ENCODE measurements at regions not wholly inside any gene's neighbourhood (a gene's known extent, or its start where the extent isn't known, plus 50 kb on each side); places are given as distances from the start of the nearest gene placed in this dataset.

DNA sequence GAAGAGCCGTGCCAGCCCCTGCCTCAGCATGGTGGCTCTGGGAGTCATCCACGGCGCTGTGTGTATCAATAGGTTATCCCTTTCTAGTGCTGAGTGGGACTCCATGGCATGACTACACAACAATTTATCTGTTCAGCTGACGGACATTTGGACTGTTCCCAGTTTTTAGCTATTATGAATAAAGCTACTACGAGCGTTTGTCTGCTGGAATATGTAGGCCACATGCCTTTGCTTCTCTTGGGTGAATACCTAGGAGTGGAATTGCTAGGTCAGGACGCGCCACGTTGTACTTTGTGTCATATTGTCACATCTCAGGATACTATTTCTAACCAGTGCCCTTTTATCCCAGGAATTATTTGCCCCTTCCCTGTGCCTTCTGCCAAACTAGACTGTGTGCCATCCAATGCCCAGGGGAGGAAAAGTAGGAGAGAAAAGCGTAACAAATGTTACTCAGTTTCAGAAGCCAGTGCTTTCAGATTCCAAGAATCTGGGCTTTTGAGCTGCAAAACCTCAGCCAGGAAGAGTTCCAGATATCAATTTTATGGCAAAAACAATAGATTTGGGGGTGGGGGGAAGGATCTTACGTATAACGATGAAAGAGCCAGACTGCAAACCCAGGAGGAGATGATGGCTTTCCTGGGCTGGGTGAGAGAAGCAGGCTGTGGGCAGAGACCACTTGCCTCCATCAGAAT is 62.5 kb upstream of the NCOR2 start:
- H3K27me3 ChIP-seq (ENCODE audit: control insufficient read depth in 4 of 4, insufficient read depth in 4 of 4, low read length in 3 of 4) = no peaks in the 10 kb centered on the region
- TF ChIP-seq RAD21 (IDR thresholded peaks at IDR 0.05) (no peak), HNF4A (conservative IDR thresholded peaks at IDR 0.05) (no peak), GABPA (IDR thresholded peaks at IDR 0.05 in 1 of 2, conservative IDR thresholded peaks at IDR 0.05 in 1 of 2) (no peak), SP1 (IDR thresholded peaks at IDR 0.05) (no peak), TAF1 (conservative IDR thresholded peaks at IDR 0.05) (no peak), FOXA2 (IDR thresholded peaks at IDR 0.05) (no peak), HNF4G (IDR thresholded peaks at IDR 0.05) (no peak), RXRA (IDR thresholded peaks at IDR 0.05) (no peak), FOXA1 (IDR thresholded peaks at IDR 0.05) (no peak)
- TF ChIP-seq, protein P1, sequence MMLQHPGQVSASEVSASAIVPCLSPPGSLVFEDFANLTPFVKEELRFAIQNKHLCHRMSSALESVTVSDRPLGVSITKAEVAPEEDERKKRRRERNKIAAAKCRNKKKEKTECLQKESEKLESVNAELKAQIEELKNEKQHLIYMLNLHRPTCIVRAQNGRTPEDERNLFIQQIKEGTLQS (IDR thresholded peaks at IDR 0.05) = no peak
- TF ChIP-seq, protein P2, sequence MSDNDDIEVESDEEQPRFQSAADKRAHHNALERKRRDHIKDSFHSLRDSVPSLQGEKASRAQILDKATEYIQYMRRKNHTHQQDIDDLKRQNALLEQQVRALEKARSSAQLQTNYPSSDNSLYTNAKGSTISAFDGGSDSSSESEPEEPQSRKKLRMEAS (IDR thresholded peaks at IDR 0.05) = no peak
- TF ChIP-seq, protein P3, sequence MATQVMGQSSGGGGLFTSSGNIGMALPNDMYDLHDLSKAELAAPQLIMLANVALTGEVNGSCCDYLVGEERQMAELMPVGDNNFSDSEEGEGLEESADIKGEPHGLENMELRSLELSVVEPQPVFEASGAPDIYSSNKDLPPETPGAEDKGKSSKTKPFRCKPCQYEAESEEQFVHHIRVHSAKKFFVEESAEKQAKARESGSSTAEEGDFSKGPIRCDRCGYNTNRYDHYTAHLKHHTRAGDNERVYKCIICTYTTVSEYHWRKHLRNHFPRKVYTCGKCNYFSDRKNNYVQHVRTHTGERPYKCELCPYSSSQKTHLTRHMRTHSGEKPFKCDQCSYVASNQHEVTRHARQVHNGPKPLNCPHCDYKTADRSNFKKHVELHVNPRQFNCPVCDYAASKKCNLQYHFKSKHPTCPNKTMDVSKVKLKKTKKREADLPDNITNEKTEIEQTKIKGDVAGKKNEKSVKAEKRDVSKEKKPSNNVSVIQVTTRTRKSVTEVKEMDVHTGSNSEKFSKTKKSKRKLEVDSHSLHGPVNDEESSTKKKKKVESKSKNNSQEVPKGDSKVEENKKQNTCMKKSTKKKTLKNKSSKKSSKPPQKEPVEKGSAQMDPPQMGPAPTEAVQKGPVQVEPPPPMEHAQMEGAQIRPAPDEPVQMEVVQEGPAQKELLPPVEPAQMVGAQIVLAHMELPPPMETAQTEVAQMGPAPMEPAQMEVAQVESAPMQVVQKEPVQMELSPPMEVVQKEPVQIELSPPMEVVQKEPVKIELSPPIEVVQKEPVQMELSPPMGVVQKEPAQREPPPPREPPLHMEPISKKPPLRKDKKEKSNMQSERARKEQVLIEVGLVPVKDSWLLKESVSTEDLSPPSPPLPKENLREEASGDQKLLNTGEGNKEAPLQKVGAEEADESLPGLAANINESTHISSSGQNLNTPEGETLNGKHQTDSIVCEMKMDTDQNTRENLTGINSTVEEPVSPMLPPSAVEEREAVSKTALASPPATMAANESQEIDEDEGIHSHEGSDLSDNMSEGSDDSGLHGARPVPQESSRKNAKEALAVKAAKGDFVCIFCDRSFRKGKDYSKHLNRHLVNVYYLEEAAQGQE (IDR thresholded peaks at IDR 0.05) = no peak
- TF ChIP-seq, protein P4, sequence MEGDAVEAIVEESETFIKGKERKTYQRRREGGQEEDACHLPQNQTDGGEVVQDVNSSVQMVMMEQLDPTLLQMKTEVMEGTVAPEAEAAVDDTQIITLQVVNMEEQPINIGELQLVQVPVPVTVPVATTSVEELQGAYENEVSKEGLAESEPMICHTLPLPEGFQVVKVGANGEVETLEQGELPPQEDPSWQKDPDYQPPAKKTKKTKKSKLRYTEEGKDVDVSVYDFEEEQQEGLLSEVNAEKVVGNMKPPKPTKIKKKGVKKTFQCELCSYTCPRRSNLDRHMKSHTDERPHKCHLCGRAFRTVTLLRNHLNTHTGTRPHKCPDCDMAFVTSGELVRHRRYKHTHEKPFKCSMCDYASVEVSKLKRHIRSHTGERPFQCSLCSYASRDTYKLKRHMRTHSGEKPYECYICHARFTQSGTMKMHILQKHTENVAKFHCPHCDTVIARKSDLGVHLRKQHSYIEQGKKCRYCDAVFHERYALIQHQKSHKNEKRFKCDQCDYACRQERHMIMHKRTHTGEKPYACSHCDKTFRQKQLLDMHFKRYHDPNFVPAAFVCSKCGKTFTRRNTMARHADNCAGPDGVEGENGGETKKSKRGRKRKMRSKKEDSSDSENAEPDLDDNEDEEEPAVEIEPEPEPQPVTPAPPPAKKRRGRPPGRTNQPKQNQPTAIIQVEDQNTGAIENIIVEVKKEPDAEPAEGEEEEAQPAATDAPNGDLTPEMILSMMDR (IDR thresholded peaks at IDR 0.05; ENCODE audit: low read depth, low read length, missing input control) = no peak
- no peaks in the 10 kb centered on the region for H3K36me3 ChIP-seq (ENCODE audit: control insufficient read depth in 4 of 4, insufficient read depth in 3 of 4, low read depth in 1 of 4, low read length in 3 of 4)
- no peak overlapping the region for H3K4me3 ChIP-seq (ENCODE audit: low read depth in 1 of 3, low read length in 3 of 3)
- H3K9ac ChIP-seq (ENCODE audit: low read depth in 1 of 2, low read length in 2 of 2) = no peak overlapping the region
- WGBS = 86% methylated on average over 12 of the region's 12 CpGs
- H3K9me3 ChIP-seq (ENCODE audit: control insufficient read depth in 4 of 4, low read length in 3 of 4) = no peaks in the 10 kb centered on the region
- H3K4me1 ChIP-seq (ENCODE audit: control insufficient read depth in 4 of 4, insufficient read depth in 4 of 4, low read length in 3 of 4) = no peaks in the 10 kb centered on the region
- peak overlapping the region in 1 of 2 donors; percentile 7 for H3K27ac ChIP-seq (ENCODE audit: low read depth in 1 of 2, low read length in 2 of 2)
- DNase-seq (ENCODE audit: low spot score) = no peak

DNA sequence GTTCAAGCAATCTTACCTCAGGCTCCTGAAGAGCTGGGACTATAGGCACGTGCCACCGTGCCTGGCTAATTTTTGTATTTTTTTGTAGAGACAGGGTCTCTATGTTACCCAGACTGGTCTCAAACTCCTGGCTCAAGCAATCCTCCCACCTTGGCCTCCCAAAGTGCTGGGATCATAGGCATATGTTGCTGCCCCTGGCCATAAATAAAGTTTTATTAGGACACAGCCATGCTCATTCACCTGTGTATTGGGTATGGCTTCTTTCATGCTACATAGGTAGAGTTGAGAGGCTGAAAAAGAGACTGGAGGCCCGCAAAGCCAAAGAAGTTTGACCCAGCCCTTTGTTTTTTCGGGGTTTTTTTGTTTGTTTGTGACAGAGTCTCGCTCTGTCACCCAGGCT is 61.7 kb upstream of the NCOR2 start:
- Histone ChIP-seq H3K9ac (ENCODE audit: low read depth in 1 of 2, low read length in 2 of 2) (no peak overlapping the region), H3K4me1 (ENCODE audit: control insufficient read depth in 4 of 4, insufficient read depth in 4 of 4, low read length in 3 of 4) (no peaks in the 10 kb centered on the region), H3K27ac (ENCODE audit: low read depth in 1 of 2, low read length in 2 of 2) (no peak overlapping the region), H3K27me3 (ENCODE audit: control insufficient read depth in 4 of 4, insufficient read depth in 4 of 4, low read length in 3 of 4) (no peaks in the 10 kb centered on the region), H3K36me3 (ENCODE audit: control insufficient read depth in 4 of 4, insufficient read depth in 3 of 4, low read depth in 1 of 4, low read length in 3 of 4) (no peaks in the 10 kb centered on the region), H3K9me3 (ENCODE audit: control insufficient read depth in 4 of 4, low read length in 3 of 4) (no peaks in the 10 kb centered on the region), H3K4me3 (ENCODE audit: low read depth in 1 of 3, low read length in 3 of 3) (no peak overlapping the region)
- 95% methylated on average over 5 of the region's 5 CpGs for WGBS
- no peak for DNase-seq (ENCODE audit: low spot score)
- TF ChIP-seq, protein P1 (IDR thresholded peaks at IDR 0.05) = no peak
- TF ChIP-seq JUND (IDR thresholded peaks at IDR 0.05) (no peak), EGR1 (IDR thresholded peaks at IDR 0.05; ENCODE audit: low read depth in 2 of 2) (no peak), NR2F2 (IDR thresholded peaks at IDR 0.05) (no peak), FOXA1 (IDR thresholded peaks at IDR 0.05) (no peak), TAF1 (conservative IDR thresholded peaks at IDR 0.05) (no peak), GABPA (IDR thresholded peaks at IDR 0.05 in 1 of 2, conservative IDR thresholded peaks at IDR 0.05 in 1 of 2) (no peak), RAD21 (IDR thresholded peaks at IDR 0.05) (no peak), YY1 (IDR thresholded peaks at IDR 0.05) (no peak), SP1 (IDR thresholded peaks at IDR 0.05) (no peak), RXRA (IDR thresholded peaks at IDR 0.05) (no peak)
- TF ChIP-seq, protein P5, sequence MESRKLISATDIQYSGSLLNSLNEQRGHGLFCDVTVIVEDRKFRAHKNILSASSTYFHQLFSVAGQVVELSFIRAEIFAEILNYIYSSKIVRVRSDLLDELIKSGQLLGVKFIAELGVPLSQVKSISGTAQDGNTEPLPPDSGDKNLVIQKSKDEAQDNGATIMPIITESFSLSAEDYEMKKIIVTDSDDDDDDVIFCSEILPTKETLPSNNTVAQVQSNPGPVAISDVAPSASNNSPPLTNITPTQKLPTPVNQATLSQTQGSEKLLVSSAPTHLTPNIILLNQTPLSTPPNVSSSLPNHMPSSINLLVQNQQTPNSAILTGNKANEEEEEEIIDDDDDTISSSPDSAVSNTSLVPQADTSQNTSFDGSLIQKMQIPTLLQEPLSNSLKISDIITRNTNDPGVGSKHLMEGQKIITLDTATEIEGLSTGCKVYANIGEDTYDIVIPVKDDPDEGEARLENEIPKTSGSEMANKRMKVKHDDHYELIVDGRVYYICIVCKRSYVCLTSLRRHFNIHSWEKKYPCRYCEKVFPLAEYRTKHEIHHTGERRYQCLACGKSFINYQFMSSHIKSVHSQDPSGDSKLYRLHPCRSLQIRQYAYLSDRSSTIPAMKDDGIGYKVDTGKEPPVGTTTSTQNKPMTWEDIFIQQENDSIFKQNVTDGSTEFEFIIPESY (IDR thresholded peaks at IDR 0.05) = no peak
- TF ChIP-seq, protein P4 (IDR thresholded peaks at IDR 0.05; ENCODE audit: low read depth, low read length, missing input control) = no peak
- TF ChIP-seq, protein P2 (IDR thresholded peaks at IDR 0.05) = no peak

Data from liver (tissue), 8 donors.